ENCODE measurements at regions not wholly inside any gene's neighbourhood (a gene's known extent, or its start where the extent isn't known, plus 50 kb on each side); places are given as distances from the start of the nearest gene placed in this dataset.

DNA sequence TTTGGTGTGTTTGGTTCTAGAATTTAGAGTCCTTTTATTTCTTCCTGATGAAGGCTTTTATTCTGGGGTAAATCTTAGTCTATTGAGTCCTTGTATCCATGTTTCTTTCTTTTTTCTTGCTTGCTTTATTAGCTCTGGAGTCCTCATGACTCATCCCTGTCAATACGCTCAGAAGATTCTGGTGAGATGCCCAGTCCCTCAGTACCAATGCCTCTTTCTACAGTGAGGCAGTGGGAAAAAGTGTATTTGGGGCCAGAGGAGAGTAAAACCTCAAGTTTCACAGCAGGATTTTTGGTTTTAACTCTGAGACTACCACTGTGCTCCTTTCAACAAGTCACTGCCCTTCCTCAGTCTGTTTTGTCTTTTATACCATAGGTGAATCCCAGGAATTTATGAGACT is 368.0 kb downstream of the GBA3 start:
- TF ChIP-seq, protein P1, sequence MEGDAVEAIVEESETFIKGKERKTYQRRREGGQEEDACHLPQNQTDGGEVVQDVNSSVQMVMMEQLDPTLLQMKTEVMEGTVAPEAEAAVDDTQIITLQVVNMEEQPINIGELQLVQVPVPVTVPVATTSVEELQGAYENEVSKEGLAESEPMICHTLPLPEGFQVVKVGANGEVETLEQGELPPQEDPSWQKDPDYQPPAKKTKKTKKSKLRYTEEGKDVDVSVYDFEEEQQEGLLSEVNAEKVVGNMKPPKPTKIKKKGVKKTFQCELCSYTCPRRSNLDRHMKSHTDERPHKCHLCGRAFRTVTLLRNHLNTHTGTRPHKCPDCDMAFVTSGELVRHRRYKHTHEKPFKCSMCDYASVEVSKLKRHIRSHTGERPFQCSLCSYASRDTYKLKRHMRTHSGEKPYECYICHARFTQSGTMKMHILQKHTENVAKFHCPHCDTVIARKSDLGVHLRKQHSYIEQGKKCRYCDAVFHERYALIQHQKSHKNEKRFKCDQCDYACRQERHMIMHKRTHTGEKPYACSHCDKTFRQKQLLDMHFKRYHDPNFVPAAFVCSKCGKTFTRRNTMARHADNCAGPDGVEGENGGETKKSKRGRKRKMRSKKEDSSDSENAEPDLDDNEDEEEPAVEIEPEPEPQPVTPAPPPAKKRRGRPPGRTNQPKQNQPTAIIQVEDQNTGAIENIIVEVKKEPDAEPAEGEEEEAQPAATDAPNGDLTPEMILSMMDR (IDR thresholded peaks at IDR 0.05), result no peak
- TF ChIP-seq POLR2A (IDR thresholded peaks at IDR 0.05), result no peak
- TF ChIP-seq EP300 (IDR thresholded peaks at IDR 0.05), result no peak
